GM19035 (cell line): ENCODE measurements at regions not wholly inside any gene's neighbourhood (a gene's known extent, or its start where the extent isn't known, plus 50 kb on each side); places are given as distances from the start of the nearest gene placed in this dataset.
"Not testable (repeated sequence)": the region's sequence is repeated elsewhere in the genome, so short reads cannot be mapped to it uniquely, and the experiment has no call there.

Experiments used
- ATAC-seq: cut with Tn5 transposase; IDR thresholded peaks from one replicate; pipeline ENCODE4 v1.9.1; 2021; ENCODE audit not compliant: unreplicated experiment

- ATAC-seq: no peak
Observed at GRCh38 chr9:78663369-78663768, 366.4 kb downstream of the PSAT1 start.

- ATAC-seq: no peak
Observed at GRCh38 chr9:78664370-78664769, 367.4 kb downstream of the PSAT1 start.

- ATAC-seq: no peak
Observed at GRCh38 chr9:78666818-78667414, 370.0 kb downstream of the PSAT1 start.

GRCh38 chr9:78668148-78668832, 371.4 kb downstream of the PSAT1 start:
- ATAC-seq: no peak

GRCh38 chr9:78669591-78669990, 372.7 kb downstream of the PSAT1 start:
- ATAC-seq: no peak

- ATAC-seq: no peak
Observed at GRCh38 chr9:78671785-78672184, 374.9 kb downstream of the PSAT1 start.

- no peak for ATAC-seq
Observed at GRCh38 chr9:78674874-78675273, 377.9 kb downstream of the PSAT1 start.

- no peak for ATAC-seq
Observed at GRCh38 chr9:78676009-78676408, 379.1 kb downstream of the PSAT1 start.

- ATAC-seq: no peak
Observed at GRCh38 chr9:78676623-78677022, 379.7 kb downstream of the PSAT1 start.

GRCh38 chr9:78677326-78677725, 380.4 kb downstream of the PSAT1 start:
- ATAC-seq: no peak

GRCh38 chr9:78678877-78679276, 382.0 kb downstream of the PSAT1 start:
- no peak for ATAC-seq

GRCh38 chr9:78680196-78680595, 383.3 kb downstream of the PSAT1 start:
- no peak for ATAC-seq

GRCh38 chr9:78682216-78682615, 385.3 kb downstream of the PSAT1 start:
- ATAC-seq: no peak

GRCh38 chr9:78685471-78685870, 388.5 kb downstream of the PSAT1 start:
- no peak for ATAC-seq

GRCh38 chr9:78688796-78689195, 391.9 kb downstream of the PSAT1 start:
- ATAC-seq: no peak

- no peak for ATAC-seq
Observed at GRCh38 chr9:78691542-78691941, 394.6 kb downstream of the PSAT1 start.

- no peak for ATAC-seq
Observed at GRCh38 chr9:78692871-78693270, 395.9 kb downstream of the PSAT1 start.

GRCh38 chr9:78694974-78695373, 398.0 kb downstream of the PSAT1 start:
- ATAC-seq: peak; percentile 13

GRCh38 chr9:78695519-78695918, 398.6 kb downstream of the PSAT1 start:
- ATAC-seq: peak; percentile 73

GRCh38 chr9:78697618-78698017, 400.7 kb downstream of the PSAT1 start:
- no peak for ATAC-seq

GRCh38 chr9:78698371-78698770, 401.4 kb downstream of the PSAT1 start:
- no peak for ATAC-seq

- not testable (repeated sequence) for ATAC-seq
Observed at GRCh38 chr9:78699217-78699616, 402.3 kb downstream of the PSAT1 start.

- not testable (repeated sequence) for ATAC-seq
Observed at GRCh38 chr9:78704153-78704552, 407.2 kb downstream of the PSAT1 start.
